ENCODE measurements at regions not wholly inside any gene's neighbourhood (a gene's known extent, or its start where the extent isn't known, plus 50 kb on each side); places are given as distances from the start of the nearest gene placed in this dataset.

DNA sequence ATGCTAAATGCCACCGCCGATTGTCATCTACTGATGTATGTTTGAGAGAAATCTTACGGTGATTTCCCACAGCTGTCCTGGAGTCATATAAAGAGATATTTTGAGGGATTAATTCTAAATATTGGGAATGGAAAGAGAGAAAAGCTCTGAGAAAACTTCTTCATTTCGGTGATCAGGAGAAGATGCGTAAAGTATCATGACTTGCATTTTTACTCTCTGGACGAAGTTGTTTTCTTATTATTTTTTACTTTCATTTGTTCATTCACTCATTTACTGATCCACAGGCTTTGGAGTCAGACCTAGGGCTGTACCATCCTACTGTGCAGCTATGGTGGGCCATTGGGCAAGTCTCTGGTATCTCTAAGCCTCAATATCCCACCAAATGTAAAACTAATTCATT lies 58.4 kb upstream of the RUNX1 start:
- TF ChIP-seq, protein P1, sequence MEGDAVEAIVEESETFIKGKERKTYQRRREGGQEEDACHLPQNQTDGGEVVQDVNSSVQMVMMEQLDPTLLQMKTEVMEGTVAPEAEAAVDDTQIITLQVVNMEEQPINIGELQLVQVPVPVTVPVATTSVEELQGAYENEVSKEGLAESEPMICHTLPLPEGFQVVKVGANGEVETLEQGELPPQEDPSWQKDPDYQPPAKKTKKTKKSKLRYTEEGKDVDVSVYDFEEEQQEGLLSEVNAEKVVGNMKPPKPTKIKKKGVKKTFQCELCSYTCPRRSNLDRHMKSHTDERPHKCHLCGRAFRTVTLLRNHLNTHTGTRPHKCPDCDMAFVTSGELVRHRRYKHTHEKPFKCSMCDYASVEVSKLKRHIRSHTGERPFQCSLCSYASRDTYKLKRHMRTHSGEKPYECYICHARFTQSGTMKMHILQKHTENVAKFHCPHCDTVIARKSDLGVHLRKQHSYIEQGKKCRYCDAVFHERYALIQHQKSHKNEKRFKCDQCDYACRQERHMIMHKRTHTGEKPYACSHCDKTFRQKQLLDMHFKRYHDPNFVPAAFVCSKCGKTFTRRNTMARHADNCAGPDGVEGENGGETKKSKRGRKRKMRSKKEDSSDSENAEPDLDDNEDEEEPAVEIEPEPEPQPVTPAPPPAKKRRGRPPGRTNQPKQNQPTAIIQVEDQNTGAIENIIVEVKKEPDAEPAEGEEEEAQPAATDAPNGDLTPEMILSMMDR (IDR thresholded peaks at IDR 0.05; ENCODE audit: insufficient read depth, low read length) = no peak
- no peak for TF ChIP-seq POLR2AphosphoS5 (IDR thresholded peaks at IDR 0.05; ENCODE audit: low read depth)
- TF ChIP-seq, protein P2, sequence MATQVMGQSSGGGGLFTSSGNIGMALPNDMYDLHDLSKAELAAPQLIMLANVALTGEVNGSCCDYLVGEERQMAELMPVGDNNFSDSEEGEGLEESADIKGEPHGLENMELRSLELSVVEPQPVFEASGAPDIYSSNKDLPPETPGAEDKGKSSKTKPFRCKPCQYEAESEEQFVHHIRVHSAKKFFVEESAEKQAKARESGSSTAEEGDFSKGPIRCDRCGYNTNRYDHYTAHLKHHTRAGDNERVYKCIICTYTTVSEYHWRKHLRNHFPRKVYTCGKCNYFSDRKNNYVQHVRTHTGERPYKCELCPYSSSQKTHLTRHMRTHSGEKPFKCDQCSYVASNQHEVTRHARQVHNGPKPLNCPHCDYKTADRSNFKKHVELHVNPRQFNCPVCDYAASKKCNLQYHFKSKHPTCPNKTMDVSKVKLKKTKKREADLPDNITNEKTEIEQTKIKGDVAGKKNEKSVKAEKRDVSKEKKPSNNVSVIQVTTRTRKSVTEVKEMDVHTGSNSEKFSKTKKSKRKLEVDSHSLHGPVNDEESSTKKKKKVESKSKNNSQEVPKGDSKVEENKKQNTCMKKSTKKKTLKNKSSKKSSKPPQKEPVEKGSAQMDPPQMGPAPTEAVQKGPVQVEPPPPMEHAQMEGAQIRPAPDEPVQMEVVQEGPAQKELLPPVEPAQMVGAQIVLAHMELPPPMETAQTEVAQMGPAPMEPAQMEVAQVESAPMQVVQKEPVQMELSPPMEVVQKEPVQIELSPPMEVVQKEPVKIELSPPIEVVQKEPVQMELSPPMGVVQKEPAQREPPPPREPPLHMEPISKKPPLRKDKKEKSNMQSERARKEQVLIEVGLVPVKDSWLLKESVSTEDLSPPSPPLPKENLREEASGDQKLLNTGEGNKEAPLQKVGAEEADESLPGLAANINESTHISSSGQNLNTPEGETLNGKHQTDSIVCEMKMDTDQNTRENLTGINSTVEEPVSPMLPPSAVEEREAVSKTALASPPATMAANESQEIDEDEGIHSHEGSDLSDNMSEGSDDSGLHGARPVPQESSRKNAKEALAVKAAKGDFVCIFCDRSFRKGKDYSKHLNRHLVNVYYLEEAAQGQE (IDR thresholded peaks at IDR 0.05; ENCODE audit: insufficient replicate concordance, low read depth) = no peak

All from HL-60 (cell line).